ENCODE measurements at regions not wholly inside any gene's neighbourhood (a gene's known extent, or its start where the extent isn't known, plus 50 kb on each side); places are given as distances from the start of the nearest gene placed in this dataset.

GRCh38 chr5:143742951-143743350, 69.0 kb upstream of the HMHB1 start:
- TF ChIP-seq CTCF (IDR thresholded peaks at IDR 0.05; ENCODE audit: poor library complexity) (no peak), EZH2 (IDR thresholded peaks at IDR 0.05; ENCODE audit: borderline replicate concordance) (no peak), EZH2phosphoT487 (IDR thresholded peaks at IDR 0.05; ENCODE audit: low read depth, severe bottlenecking, unreplicated experiment) (no peak)

Data from hepatocyte (in vitro differentiated cells).